Liver (tissue), 8 donors: ENCODE measurements at regions not wholly inside any gene's neighbourhood (a gene's known extent, or its start where the extent isn't known, plus 50 kb on each side); places are given as distances from the start of the nearest gene placed in this dataset.
A peak's percentile ranks its signal among the peaks of the same experiment; 100 is the strongest.
"Not testable (repeated sequence)": the region's sequence is repeated elsewhere in the genome, so short reads cannot be mapped to it uniquely, and the experiment has no call there.

Source experiments
- DNase-seq: peaks from one replicate; pipeline ENCODE4 v3.0.0-alpha.2; 2017; ENCODE audit warnings: low spot score
- H3K27ac ChIP-seq, 2 donors: one replicate each; pipeline ENCODE4 v1.7.0; 2013; ENCODE audit warnings: inconsistent platforms in 2 of 2, low read length in 2 of 2, control low read depth in 1 of 2, low read depth in 1 of 2, mild to moderate bottlenecking in 1 of 2
- H3K27me3 ChIP-seq, 4 donors: one replicate each; pipeline versions ENCODE4 v1.6.1 to v1.7.0; 2013; ENCODE audit warnings: low read length in 3 of 4, inconsistent platforms in 1 of 4, mild to moderate bottlenecking in 1 of 4, moderate library complexity in 1 of 4; ENCODE audit not compliant: control insufficient read depth in 4 of 4, insufficient read depth in 4 of 4
- H3K36me3 ChIP-seq, 4 donors: one replicate each; pipeline versions ENCODE4 v1.6.1 to v1.7.0; 2013; ENCODE audit warnings: low read length in 3 of 4, mild to moderate bottlenecking in 3 of 4, low read depth in 1 of 4, moderate library complexity in 1 of 4; ENCODE audit not compliant: control insufficient read depth in 4 of 4, insufficient read depth in 3 of 4
- H3K4me1 ChIP-seq, 4 donors: one replicate each; pipeline versions ENCODE4 v1.6.1 to v1.7.0; 2013; ENCODE audit warnings: low read length in 3 of 4, mild to moderate bottlenecking in 3 of 4, moderate library complexity in 1 of 4; ENCODE audit not compliant: control insufficient read depth in 4 of 4, insufficient read depth in 4 of 4
- H3K4me3 ChIP-seq, 3 donors: one replicate each; pipeline versions ENCODE4 v1.6.1 to v1.7.0; 2013; ENCODE audit warnings: low read length in 3 of 3, control low read depth in 1 of 3, low read depth in 1 of 3, mild to moderate bottlenecking in 1 of 3
- H3K9ac ChIP-seq, 2 donors: one replicate each; pipeline ENCODE4 v1.7.0; 2013; ENCODE audit warnings: low read length in 2 of 2, mild to moderate bottlenecking in 2 of 2, moderate library complexity in 2 of 2, control low read depth in 1 of 2, low read depth in 1 of 2
- H3K9me3 ChIP-seq, 4 donors: one replicate each; pipeline versions ENCODE4 v1.6.1 to v1.7.0; 2013; ENCODE audit warnings: low read length in 3 of 4; ENCODE audit not compliant: control insufficient read depth in 4 of 4
- CTCF ChIP-seq: fragments of 150-350 bp; IDR thresholded peaks from 2 replicates; pipeline ENCODE4 v1.5.1; 2017; ENCODE audit warnings: improper control_type of control experiment, low read depth, low read length; ENCODE audit not compliant: missing input control
- FOXA1 ChIP-seq: IDR thresholded peaks from 2 replicates; pipeline ENCODE4 v1.6.1; 2016; ENCODE audit warnings: antibody characterized with exemption
- FOXA2 ChIP-seq: IDR thresholded peaks from 2 replicates; pipeline ENCODE4 v1.6.1; 2016; ENCODE audit warnings: antibody characterized with exemption
- GABPA ChIP-seq, 2 donors: IDR thresholded peaks in 1 of 2; conservative IDR thresholded peaks in 1 of 2; 2 replicates each; pipeline ENCODE4 v1.6.1; 2016; ENCODE audit warnings: antibody characterized with exemption in 2 of 2, mild to moderate bottlenecking in 1 of 2, moderate library complexity in 1 of 2
- HNF4A ChIP-seq, 2 donors: conservative IDR thresholded peaks; 2 replicates each; pipeline ENCODE4 v1.6.1; 2016; ENCODE audit warnings: antibody characterized with exemption in 2 of 2, mild to moderate bottlenecking in 2 of 2
- HNF4G ChIP-seq: IDR thresholded peaks from 2 replicates; pipeline ENCODE4 v1.6.1; 2016; ENCODE audit warnings: antibody characterized with exemption
- JUND ChIP-seq, 2 donors: IDR thresholded peaks; 2 replicates each; pipeline ENCODE4 v1.6.1; 2016; ENCODE audit warnings: antibody characterized with exemption in 2 of 2
- MAX ChIP-seq: IDR thresholded peaks from 2 replicates; pipeline ENCODE4 v1.6.1; 2016; ENCODE audit warnings: antibody characterized with exemption
- RAD21 ChIP-seq, 2 donors: IDR thresholded peaks; 2 replicates each; pipeline ENCODE4 v1.6.1; 2016; ENCODE audit warnings: antibody characterized with exemption in 2 of 2, mild to moderate bottlenecking in 2 of 2
- REST ChIP-seq: IDR thresholded peaks from 2 replicates; pipeline ENCODE4 v1.6.1; 2016; ENCODE audit warnings: antibody characterized with exemption, mild to moderate bottlenecking
- SP1 ChIP-seq: IDR thresholded peaks from 2 replicates; pipeline ENCODE4 v1.6.1; 2018; ENCODE audit warnings: antibody characterized with exemption, mild to moderate bottlenecking
- TAF1 ChIP-seq: conservative IDR thresholded peaks from 2 replicates; pipeline ENCODE4 v1.6.1; 2016; ENCODE audit warnings: antibody characterized with exemption, mild to moderate bottlenecking
- YY1 ChIP-seq: IDR thresholded peaks from 2 replicates; pipeline ENCODE4 v1.6.1; 2016; ENCODE audit warnings: antibody characterized with exemption, mild to moderate bottlenecking
- ZBTB33 ChIP-seq: IDR thresholded peaks from 2 replicates; pipeline ENCODE4 v1.6.1; 2016; ENCODE audit warnings: antibody characterized with exemption
- WGBS: extraction: QIAGEN DNeasy Blood & Tissue Kit; methylation state at CpG from one replicate; pipeline ENCODE4 v1.1.7; 2013; 5-methylcytosine and 5-hydroxymethylcytosine counted together
- donor health status: healthy.
- donor health status: healthy.
- donor health status: healthy.
- donor health status: healthy.
- donor health status: healthy.

GRCh38 chr2:102871707-102872106 is 109.9 kb downstream of the TMEM182 start:
- no peaks in the 10 kb centered on the region for H3K27me3 ChIP-seq
- H3K27ac ChIP-seq: no peak overlapping the region
- no peak overlapping the region for H3K9ac ChIP-seq
- WGBS: 65% methylated on average over 4 of the region's 4 CpGs
- TF ChIP-seq ZBTB33 (no peak), SP1 (no peak), JUND (IDR thresholded peaks at IDR 0.05) (no peak), MAX (no peak), FOXA2 (no peak)
- no peaks in the 10 kb centered on the region for H3K36me3 ChIP-seq
- no peak overlapping the region for H3K4me3 ChIP-seq
- DNase-seq: no peak
- no peaks in the 10 kb centered on the region for H3K4me1 ChIP-seq
- no peaks in the 10 kb centered on the region for H3K9me3 ChIP-seq

- WGBS: 85% methylated on average over 2 of the region's 2 CpGs
- DNase-seq: no peak
- no peak overlapping the region for H3K27ac ChIP-seq
- no peaks in the 10 kb centered on the region for H3K9me3 ChIP-seq
- TF ChIP-seq RAD21 (IDR thresholded peaks at IDR 0.05): peak in 1 of 2 donors; percentile 13
- TF ChIP-seq GABPA (IDR thresholded peaks at IDR 0.05 in 1 of 2, conservative IDR thresholded peaks at IDR 0.05 in 1 of 2): no peak
- H3K4me1 ChIP-seq: no peaks in the 10 kb centered on the region
- no peak overlapping the region for H3K9ac ChIP-seq
- no peaks in the 10 kb centered on the region for H3K36me3 ChIP-seq
- H3K27me3 ChIP-seq: no peaks in the 10 kb centered on the region
- H3K4me3 ChIP-seq: no peak overlapping the region
Observed at GRCh38 chr2:102872388-102872787, 110.6 kb downstream of the TMEM182 start.

GRCh38 chr2:102879513-102879912 is 117.7 kb downstream of the TMEM182 start:
- H3K4me3 ChIP-seq, H3K36me3 ChIP-seq, H3K9me3 ChIP-seq, H3K27ac ChIP-seq, H3K4me1 ChIP-seq, H3K9ac ChIP-seq, H3K27me3 ChIP-seq, DNase-seq: not testable (repeated sequence)
- WGBS: 91% methylated on average over 13 of the region's 13 CpGs

- Histone ChIP-seq H3K9me3 (no peaks in the 10 kb centered on the region), H3K27me3 (no peaks in the 10 kb centered on the region), H3K36me3 (no peaks in the 10 kb centered on the region), H3K4me1 (no peaks in the 10 kb centered on the region), H3K9ac (no peak overlapping the region), H3K27ac (no peak overlapping the region), H3K4me3 (no peak overlapping the region)
- no peak for DNase-seq
- TF ChIP-seq CTCF (no peak), YY1 (no peak), HNF4G (no peak), TAF1 (no peak), FOXA1 (no peak), MAX (no peak), RAD21 (IDR thresholded peaks at IDR 0.05) (no peak), REST (no peak), HNF4A (conservative IDR thresholded peaks at IDR 0.05) (no peak), ZBTB33 (no peak)
Observed at GRCh38 chr2:102880731-102881130, 118.9 kb downstream of the TMEM182 start.
